ENCODE measurements at regions not wholly inside any gene's neighbourhood (a gene's known extent, or its start where the extent isn't known, plus 50 kb on each side); places are given as distances from the start of the nearest gene placed in this dataset.
"Not testable (repeated sequence)": the region's sequence is repeated elsewhere in the genome, so short reads cannot be mapped to it uniquely, and the experiment has no call there.

GRCh38 chr6:804317-804716 is 111.4 kb upstream of the EXOC2 start:
- no peak for DNase-seq (ENCODE audit: low read depth)
- TF ChIP-seq CTCF (IDR thresholded peaks at IDR 0.05; ENCODE audit: insufficient read depth, low read depth, low read length, missing control alignments), result no peak
- no peak overlapping the region for H3K4me3 ChIP-seq (ENCODE audit: low read length)

- DNase-seq (ENCODE audit: low read depth), result no peak
- H3K4me3 ChIP-seq (ENCODE audit: low read length), result no peak overlapping the region
- TF ChIP-seq CTCF (IDR thresholded peaks at IDR 0.05; ENCODE audit: insufficient read depth, low read depth, low read length, missing control alignments), result no peak
Measured at GRCh38 chr6:803191-803977, 110.4 kb upstream of the EXOC2 start.

GRCh38 chr6:802701-803100 is 109.8 kb upstream of the EXOC2 start:
- no peak overlapping the region for H3K4me3 ChIP-seq (ENCODE audit: low read length)
- DNase-seq (ENCODE audit: low read depth), result no peak
- TF ChIP-seq CTCF (IDR thresholded peaks at IDR 0.05; ENCODE audit: insufficient read depth, low read depth, low read length, missing control alignments), result no peak

GRCh38 chr6:802223-802622 is 109.3 kb upstream of the EXOC2 start:
- DNase-seq (ENCODE audit: low read depth); H3K4me3 ChIP-seq (ENCODE audit: low read length): not testable (repeated sequence)

GRCh38 chr6:799769-800168 is 106.8 kb upstream of the EXOC2 start:
- no peak overlapping the region for H3K4me3 ChIP-seq (ENCODE audit: low read length)
- no peak for TF ChIP-seq CTCF (IDR thresholded peaks at IDR 0.05; ENCODE audit: insufficient read depth, low read depth, low read length, missing control alignments)
- DNase-seq (ENCODE audit: low read depth), result no peak

- DNase-seq (ENCODE audit: low read depth), result peak; percentile 63
- H3K4me3 ChIP-seq (ENCODE audit: low read length), result no peak overlapping the region
- peak; percentile 83 for TF ChIP-seq CTCF (IDR thresholded peaks at IDR 0.05; ENCODE audit: insufficient read depth, low read depth, low read length, missing control alignments)
Measured at GRCh38 chr6:797479-798077, 104.6 kb upstream of the EXOC2 start.

GRCh38 chr6:795046-795685 is 102.2 kb upstream of the EXOC2 start:
- no peak for TF ChIP-seq CTCF (IDR thresholded peaks at IDR 0.05; ENCODE audit: insufficient read depth, low read depth, low read length, missing control alignments)
- no peak for DNase-seq (ENCODE audit: low read depth)
- H3K4me3 ChIP-seq (ENCODE audit: low read length), result no peak overlapping the region
